ENCODE measurements at regions not wholly inside any gene's neighbourhood (a gene's known extent, or its start where the extent isn't known, plus 50 kb on each side); places are given as distances from the start of the nearest gene placed in this dataset.
"Not testable (repeated sequence)": the region's sequence is repeated elsewhere in the genome, so short reads cannot be mapped to it uniquely, and the experiment has no call there.

- DNase-seq (ENCODE audit: low read depth in 2 of 2), result peak in 1 of 2 donors; percentile 57
- H3K4me3 ChIP-seq (replicated peaks in 1 of 2; ENCODE audit: low read depth in 2 of 2, low read length in 2 of 2), result no peak overlapping the region
- no peak for TF ChIP-seq CTCF (IDR thresholded peaks at IDR 0.05; ENCODE audit: low read depth, low read length)
Measured at GRCh38 chr14:55832122-55832911, 252.3 kb downstream of the KTN1 start.

- H3K4me3 ChIP-seq (replicated peaks in 1 of 2; ENCODE audit: low read depth in 2 of 2, low read length in 2 of 2), result no peak overlapping the region
- TF ChIP-seq CTCF (IDR thresholded peaks at IDR 0.05; ENCODE audit: low read depth, low read length), result no peak
Measured at GRCh38 chr14:55832974-55833373, 253.0 kb downstream of the KTN1 start.

GRCh38 chr14:55834390-55834789 is 254.4 kb downstream of the KTN1 start:
- no peak overlapping the region for H3K4me3 ChIP-seq (replicated peaks in 1 of 2; ENCODE audit: low read depth in 2 of 2, low read length in 2 of 2)
- no peak for DNase-seq (ENCODE audit: low read depth in 2 of 2)
- TF ChIP-seq CTCF (IDR thresholded peaks at IDR 0.05; ENCODE audit: low read depth, low read length), result no peak

More at GRCh38 chr14:55832974-55833373, 253.0 kb downstream of the KTN1 start:
- DNase-seq (ENCODE audit: low read depth in 2 of 2), result no peak

GRCh38 chr14:55835985-55836384 is 256.0 kb downstream of the KTN1 start:
- TF ChIP-seq CTCF (IDR thresholded peaks at IDR 0.05; ENCODE audit: low read depth, low read length), result no peak
- DNase-seq (ENCODE audit: low read depth in 2 of 2), result no peak
- no peak overlapping the region for H3K4me3 ChIP-seq (replicated peaks in 1 of 2; ENCODE audit: low read depth in 2 of 2, low read length in 2 of 2)

- H3K4me3 ChIP-seq (replicated peaks in 1 of 2; ENCODE audit: low read depth in 2 of 2, low read length in 2 of 2), result no peak overlapping the region
- DNase-seq (ENCODE audit: low read depth in 2 of 2), result no peak
- TF ChIP-seq CTCF (IDR thresholded peaks at IDR 0.05; ENCODE audit: low read depth, low read length), result no peak
Measured at GRCh38 chr14:55837467-55837866, 257.5 kb downstream of the KTN1 start.

GRCh38 chr14:55838529-55839052 is 258.6 kb downstream of the KTN1 start:
- no peak for TF ChIP-seq CTCF (IDR thresholded peaks at IDR 0.05; ENCODE audit: low read depth, low read length)
- no peak overlapping the region for H3K4me3 ChIP-seq (replicated peaks in 1 of 2; ENCODE audit: low read depth in 2 of 2, low read length in 2 of 2)
- DNase-seq (ENCODE audit: low read depth in 2 of 2), result no peak

- DNase-seq (ENCODE audit: low read depth in 2 of 2); H3K4me3 ChIP-seq (replicated peaks in 1 of 2; ENCODE audit: low read depth in 2 of 2, low read length in 2 of 2): not testable (repeated sequence)
Measured at GRCh38 chr14:55839301-55839947, 259.4 kb downstream of the KTN1 start.

Data from cardiac fibroblast (primary cell).